ENCODE measurements at regions not wholly inside any gene's neighbourhood (a gene's known extent, or its start where the extent isn't known, plus 50 kb on each side); places are given as distances from the start of the nearest gene placed in this dataset.
"Not testable (repeated sequence)": the region's sequence is repeated elsewhere in the genome, so short reads cannot be mapped to it uniquely, and the experiment has no call there.

DNA sequence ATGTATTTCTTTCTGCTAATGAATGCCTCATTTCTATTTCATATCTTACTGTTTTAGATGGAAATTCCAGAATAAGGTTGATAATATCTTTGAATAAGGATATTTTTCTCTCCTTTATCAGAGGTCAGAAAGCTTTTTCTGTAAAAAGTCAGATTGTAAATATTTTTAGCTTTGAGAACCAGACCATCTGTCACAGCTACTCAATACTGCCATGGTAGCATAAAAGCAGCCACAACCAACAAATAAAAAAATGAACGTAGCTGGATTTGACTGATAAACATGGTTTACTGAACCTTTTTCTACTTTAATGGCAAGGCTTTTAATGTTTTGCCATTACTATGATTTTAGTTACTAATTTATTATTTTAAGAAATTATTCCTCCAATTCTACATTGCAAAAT lies 217.4 kb upstream of the COX10 start:
- POLR2A ChIA-PET (ENCODE audit: low non-redundant PET), result no interaction called here
- Histone ChIP-seq H3K9me3 (ENCODE audit: low read depth, low read length, poor library complexity, severe bottlenecking) (peaks cover 19% of the 10 kb centered on the region), H3K4me1 (ENCODE audit: insufficient read depth, low read length, poor library complexity, severe bottlenecking) (no peaks in the 10 kb centered on the region), H3K27ac (ENCODE audit: low read depth, low read length, poor library complexity, severe bottlenecking) (no peak overlapping the region), H3K27me3 (replicated peaks; ENCODE audit: insufficient read depth, low read depth, low read length, poor library complexity) (no peaks in the 10 kb centered on the region), H3K36me3 (ENCODE audit: insufficient read depth, low read length, poor library complexity, severe bottlenecking) (no peaks in the 10 kb centered on the region), H3K4me3 (ENCODE audit: low read depth, low read length, poor library complexity, severe bottlenecking) (no peak overlapping the region)
- TF ChIP-seq, protein P1, sequence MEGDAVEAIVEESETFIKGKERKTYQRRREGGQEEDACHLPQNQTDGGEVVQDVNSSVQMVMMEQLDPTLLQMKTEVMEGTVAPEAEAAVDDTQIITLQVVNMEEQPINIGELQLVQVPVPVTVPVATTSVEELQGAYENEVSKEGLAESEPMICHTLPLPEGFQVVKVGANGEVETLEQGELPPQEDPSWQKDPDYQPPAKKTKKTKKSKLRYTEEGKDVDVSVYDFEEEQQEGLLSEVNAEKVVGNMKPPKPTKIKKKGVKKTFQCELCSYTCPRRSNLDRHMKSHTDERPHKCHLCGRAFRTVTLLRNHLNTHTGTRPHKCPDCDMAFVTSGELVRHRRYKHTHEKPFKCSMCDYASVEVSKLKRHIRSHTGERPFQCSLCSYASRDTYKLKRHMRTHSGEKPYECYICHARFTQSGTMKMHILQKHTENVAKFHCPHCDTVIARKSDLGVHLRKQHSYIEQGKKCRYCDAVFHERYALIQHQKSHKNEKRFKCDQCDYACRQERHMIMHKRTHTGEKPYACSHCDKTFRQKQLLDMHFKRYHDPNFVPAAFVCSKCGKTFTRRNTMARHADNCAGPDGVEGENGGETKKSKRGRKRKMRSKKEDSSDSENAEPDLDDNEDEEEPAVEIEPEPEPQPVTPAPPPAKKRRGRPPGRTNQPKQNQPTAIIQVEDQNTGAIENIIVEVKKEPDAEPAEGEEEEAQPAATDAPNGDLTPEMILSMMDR (conservative IDR thresholded peaks at IDR 0.05; ENCODE audit: low read depth, low read length), result no peak
- no peak for TF ChIP-seq EZH2 (IDR thresholded peaks at IDR 0.05; ENCODE audit: borderline replicate concordance, low read depth, low read length, poor library complexity, severe bottlenecking)
- intact Hi-C loops (cut with micrococcal nuclease; ENCODE audit: unreplicated experiment), result no loop called here
- no TSS peak for BruUV-seq (replicated peaks)
- CTCF ChIA-PET, result no interaction called here
- DNase-seq (ENCODE audit: low spot score), result no peak

DNA sequence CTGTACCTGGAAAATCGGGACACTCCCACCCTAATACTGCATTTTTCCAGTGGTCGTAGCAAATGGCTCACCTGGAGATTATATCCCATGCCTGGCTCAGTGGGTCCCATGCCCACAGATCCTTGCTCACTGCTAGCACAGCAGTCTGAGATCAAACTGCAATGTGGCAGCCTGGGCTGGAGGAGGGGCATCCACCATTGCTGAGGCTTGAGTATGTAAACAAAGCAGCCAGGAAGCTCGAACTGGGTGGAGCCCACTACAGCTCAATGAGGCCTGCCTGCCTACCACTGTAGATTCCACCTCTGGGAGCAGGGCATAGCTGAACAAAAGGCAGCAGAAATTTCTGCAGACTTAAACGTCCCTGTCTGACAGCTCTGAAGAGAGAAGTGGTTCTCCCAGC lies 213.6 kb upstream of the COX10 start:
- H3K27ac ChIP-seq (ENCODE audit: low read depth, low read length, poor library complexity, severe bottlenecking); H3K27me3 ChIP-seq (replicated peaks; ENCODE audit: insufficient read depth, low read depth, low read length, poor library complexity); H3K9me3 ChIP-seq (ENCODE audit: low read depth, low read length, poor library complexity, severe bottlenecking); DNase-seq (ENCODE audit: low spot score); POLR2A ChIA-PET (ENCODE audit: low non-redundant PET); BruUV-seq (replicated peaks); H3K36me3 ChIP-seq (ENCODE audit: insufficient read depth, low read length, poor library complexity, severe bottlenecking); intact Hi-C loops (cut with micrococcal nuclease; ENCODE audit: unreplicated experiment); H3K4me3 ChIP-seq (ENCODE audit: low read depth, low read length, poor library complexity, severe bottlenecking); CTCF ChIA-PET; H3K4me1 ChIP-seq (ENCODE audit: insufficient read depth, low read length, poor library complexity, severe bottlenecking): not testable (repeated sequence)

DNA sequence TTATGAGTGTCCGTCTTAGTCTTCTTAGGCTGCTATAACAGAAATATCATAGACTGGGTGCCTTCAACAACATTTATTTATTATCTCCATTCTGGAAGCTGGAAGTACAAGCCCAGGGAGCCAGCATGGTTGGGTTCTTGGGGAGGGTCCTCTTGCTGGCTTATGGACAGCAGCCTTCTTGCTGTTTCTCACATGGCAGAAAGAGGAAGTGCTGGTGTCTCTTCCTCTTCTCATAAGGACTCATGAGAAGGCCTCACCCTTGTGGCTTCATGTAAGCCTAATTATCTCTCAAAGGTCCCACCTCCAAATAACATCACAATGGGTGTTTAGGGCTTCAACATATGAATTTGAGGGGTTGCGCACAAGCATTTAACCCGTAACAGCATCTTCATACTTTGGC lies 207.0 kb upstream of the COX10 start:
- POLR2A ChIA-PET (ENCODE audit: low non-redundant PET), result no interaction called here
- intact Hi-C loops (cut with micrococcal nuclease; ENCODE audit: unreplicated experiment), result no loop called here
- no peak overlapping the region for H3K27ac ChIP-seq (ENCODE audit: low read depth, low read length, poor library complexity, severe bottlenecking)
- H3K27me3 ChIP-seq (replicated peaks; ENCODE audit: insufficient read depth, low read depth, low read length, poor library complexity), result no peaks in the 10 kb centered on the region
- H3K9me3 ChIP-seq (ENCODE audit: low read depth, low read length, poor library complexity, severe bottlenecking), result peaks cover 9% of the 10 kb centered on the region
- DNase-seq (ENCODE audit: low spot score), result no peak
- H3K4me1 ChIP-seq (ENCODE audit: insufficient read depth, low read length, poor library complexity, severe bottlenecking), result no peaks in the 10 kb centered on the region
- no peak overlapping the region for H3K4me3 ChIP-seq (ENCODE audit: low read depth, low read length, poor library complexity, severe bottlenecking)
- CTCF ChIA-PET, result no interaction called here
- BruUV-seq (replicated peaks), result no TSS peak
- H3K36me3 ChIP-seq (ENCODE audit: insufficient read depth, low read length, poor library complexity, severe bottlenecking), result no peaks in the 10 kb centered on the region
- no peak for TF ChIP-seq EZH2 (IDR thresholded peaks at IDR 0.05; ENCODE audit: borderline replicate concordance, low read depth, low read length, poor library complexity, severe bottlenecking)
- TF ChIP-seq, protein P1 (conservative IDR thresholded peaks at IDR 0.05; ENCODE audit: low read depth, low read length), result no peak

DNA sequence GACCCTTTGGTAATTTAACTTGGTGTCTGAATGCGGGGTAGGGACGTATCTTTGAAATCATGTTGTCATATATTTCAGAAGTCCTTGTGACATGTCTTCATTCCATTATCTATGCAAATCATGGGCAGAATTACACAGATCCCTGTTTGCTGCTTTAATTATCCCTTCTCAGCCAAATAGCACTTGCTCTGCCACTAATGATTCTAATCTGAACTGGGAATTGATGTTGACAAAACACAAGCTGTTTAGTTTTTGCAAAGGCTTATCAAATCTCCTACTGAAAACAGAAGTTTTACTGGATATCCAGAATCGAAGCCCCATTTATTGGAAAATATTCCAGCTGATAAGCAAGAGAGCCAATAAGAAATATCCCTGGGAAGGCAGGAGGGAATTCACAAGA lies 205.9 kb upstream of the COX10 start:
- BruUV-seq (replicated peaks), result no TSS peak
- H3K4me3 ChIP-seq (ENCODE audit: low read depth, low read length, poor library complexity, severe bottlenecking), result no peak overlapping the region
- no peaks in the 10 kb centered on the region for H3K36me3 ChIP-seq (ENCODE audit: insufficient read depth, low read length, poor library complexity, severe bottlenecking)
- no peaks in the 10 kb centered on the region for H3K4me1 ChIP-seq (ENCODE audit: insufficient read depth, low read length, poor library complexity, severe bottlenecking)
- H3K27me3 ChIP-seq (replicated peaks; ENCODE audit: insufficient read depth, low read depth, low read length, poor library complexity), result no peaks in the 10 kb centered on the region
- DNase-seq (ENCODE audit: low spot score), result no peak
- peaks cover 16% of the 10 kb centered on the region for H3K9me3 ChIP-seq (ENCODE audit: low read depth, low read length, poor library complexity, severe bottlenecking)
- ChIA-PET CTCF (no interaction called here), POLR2A (ENCODE audit: low non-redundant PET) (no interaction called here)
- TF ChIP-seq EZH2 (IDR thresholded peaks at IDR 0.05; ENCODE audit: borderline replicate concordance, low read depth, low read length, poor library complexity, severe bottlenecking), result no peak
- TF ChIP-seq, protein P1 (conservative IDR thresholded peaks at IDR 0.05; ENCODE audit: low read depth, low read length), result no peak
- H3K27ac ChIP-seq (ENCODE audit: low read depth, low read length, poor library complexity, severe bottlenecking), result no peak overlapping the region
- intact Hi-C loops (cut with micrococcal nuclease; ENCODE audit: unreplicated experiment), result no loop called here

All from A673 (cell line).